KG1 (cell line): ENCODE measurements at regions not wholly inside any gene's neighbourhood (a gene's known extent, or its start where the extent isn't known, plus 50 kb on each side); places are given as distances from the start of the nearest gene placed in this dataset.
"Not testable (repeated sequence)": the region's sequence is repeated elsewhere in the genome, so short reads cannot be mapped to it uniquely, and the experiment has no call there.

Source experiments
- DNase-seq: peaks from one replicate; lab custom pipeline; 2025; lab: John Stamatoyannopoulos, UW

- no peak for DNase-seq
These were observed 175.9 kb downstream of the LPIN1 start for GRCh38 chr2:11922294-11922693.

- DNase-seq: no peak
These were observed 177.5 kb downstream of the LPIN1 start for GRCh38 chr2:11923935-11924334.

- DNase-seq: no peak
These were observed 179.0 kb downstream of the LPIN1 start for GRCh38 chr2:11925295-11926066.

- DNase-seq: peak; percentile 71
These were observed 183.9 kb downstream of the LPIN1 start for GRCh38 chr2:11930211-11930761.

GRCh38 chr2:11932048-11932512, 185.6 kb downstream of the LPIN1 start:
- DNase-seq: no peak

- no peak for DNase-seq
These were observed 186.5 kb downstream of the LPIN1 start for GRCh38 chr2:11932962-11933361.

GRCh38 chr2:11933854-11934253, 187.4 kb downstream of the LPIN1 start:
- DNase-seq: no peak

GRCh38 chr2:11936761-11937160, 190.3 kb downstream of the LPIN1 start:
- no peak for DNase-seq

- no peak for DNase-seq
These were observed 191.8 kb downstream of the LPIN1 start for GRCh38 chr2:11938196-11938595.

- no peak for DNase-seq
These were observed 193.1 kb downstream of the LPIN1 start for GRCh38 chr2:11939523-11939922.

- no peak for DNase-seq
These were observed 193.8 kb downstream of the LPIN1 start for GRCh38 chr2:11940121-11940743.

- no peak for DNase-seq
These were observed 194.4 kb downstream of the LPIN1 start for GRCh38 chr2:11940799-11941198.

- no peak for DNase-seq
These were observed 195.1 kb downstream of the LPIN1 start for GRCh38 chr2:11941201-11942177.

- DNase-seq: no peak
These were observed 195.7 kb downstream of the LPIN1 start for GRCh38 chr2:11942178-11942569.

- DNase-seq: no peak
These were observed 197.9 kb downstream of the LPIN1 start for GRCh38 chr2:11944311-11944710.

- DNase-seq: no peak
These were observed 199.0 kb downstream of the LPIN1 start for GRCh38 chr2:11945139-11946126.

- no peak for DNase-seq
These were observed 201.5 kb downstream of the LPIN1 start for GRCh38 chr2:11947956-11948355.

GRCh38 chr2:11949732-11950523, 203.5 kb downstream of the LPIN1 start:
- DNase-seq: no peak

GRCh38 chr2:11950896-11951295, 204.5 kb downstream of the LPIN1 start:
- no peak for DNase-seq

- not testable (repeated sequence) for DNase-seq
These were observed 205.1 kb downstream of the LPIN1 start for GRCh38 chr2:11951492-11951891.
